ENCODE measurements at regions not wholly inside any gene's neighbourhood (a gene's known extent, or its start where the extent isn't known, plus 50 kb on each side); places are given as distances from the start of the nearest gene placed in this dataset.

GRCh38 chr2:16189836-16190160, 249.4 kb downstream of the MYCN start:
- TF ChIP-seq ZFP30 (CRISPR knock-in tag; IDR thresholded peaks at IDR 0.05) = no peak
- TF ChIP-seq, protein P1, sequence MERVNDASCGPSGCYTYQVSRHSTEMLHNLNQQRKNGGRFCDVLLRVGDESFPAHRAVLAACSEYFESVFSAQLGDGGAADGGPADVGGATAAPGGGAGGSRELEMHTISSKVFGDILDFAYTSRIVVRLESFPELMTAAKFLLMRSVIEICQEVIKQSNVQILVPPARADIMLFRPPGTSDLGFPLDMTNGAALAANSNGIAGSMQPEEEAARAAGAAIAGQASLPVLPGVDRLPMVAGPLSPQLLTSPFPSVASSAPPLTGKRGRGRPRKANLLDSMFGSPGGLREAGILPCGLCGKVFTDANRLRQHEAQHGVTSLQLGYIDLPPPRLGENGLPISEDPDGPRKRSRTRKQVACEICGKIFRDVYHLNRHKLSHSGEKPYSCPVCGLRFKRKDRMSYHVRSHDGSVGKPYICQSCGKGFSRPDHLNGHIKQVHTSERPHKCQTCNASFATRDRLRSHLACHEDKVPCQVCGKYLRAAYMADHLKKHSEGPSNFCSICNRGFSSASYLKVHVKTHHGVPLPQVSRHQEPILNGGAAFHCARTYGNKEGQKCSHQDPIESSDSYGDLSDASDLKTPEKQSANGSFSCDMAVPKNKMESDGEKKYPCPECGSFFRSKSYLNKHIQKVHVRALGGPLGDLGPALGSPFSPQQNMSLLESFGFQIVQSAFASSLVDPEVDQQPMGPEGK (CRISPR knock-in tag; IDR thresholded peaks at IDR 0.05; ENCODE audit: borderline replicate concordance) = no peak
- TF ChIP-seq ZC3H10 (CRISPR knock-in tag; IDR thresholded peaks at IDR 0.05) = no peak
- TF ChIP-seq, protein P2, sequence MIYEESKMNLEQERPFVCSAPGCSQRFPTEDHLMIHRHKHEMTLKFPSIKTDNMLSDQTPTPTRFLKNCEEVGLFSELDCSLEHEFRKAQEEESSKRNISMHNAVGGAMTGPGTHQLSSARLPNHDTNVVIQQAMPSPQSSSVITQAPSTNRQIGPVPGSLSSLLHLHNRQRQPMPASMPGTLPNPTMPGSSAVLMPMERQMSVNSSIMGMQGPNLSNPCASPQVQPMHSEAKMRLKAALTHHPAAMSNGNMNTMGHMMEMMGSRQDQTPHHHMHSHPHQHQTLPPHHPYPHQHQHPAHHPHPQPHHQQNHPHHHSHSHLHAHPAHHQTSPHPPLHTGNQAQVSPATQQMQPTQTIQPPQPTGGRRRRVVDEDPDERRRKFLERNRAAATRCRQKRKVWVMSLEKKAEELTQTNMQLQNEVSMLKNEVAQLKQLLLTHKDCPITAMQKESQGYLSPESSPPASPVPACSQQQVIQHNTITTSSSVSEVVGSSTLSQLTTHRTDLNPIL (CRISPR knock-in tag; IDR thresholded peaks at IDR 0.05; ENCODE audit: low read depth) = no peak
- TF ChIP-seq POU6F1 (CRISPR knock-in tag; IDR thresholded peaks at IDR 0.05; ENCODE audit: borderline replicate concordance, low read depth) = no peak
- no peak for TF ChIP-seq ZNF565 (CRISPR knock-in tag; conservative IDR thresholded peaks at IDR 0.05; ENCODE audit: low read depth)
- TF ChIP-seq ZFP3 (CRISPR knock-in tag; IDR thresholded peaks at IDR 0.05) = no peak
- TF ChIP-seq, protein P3, sequence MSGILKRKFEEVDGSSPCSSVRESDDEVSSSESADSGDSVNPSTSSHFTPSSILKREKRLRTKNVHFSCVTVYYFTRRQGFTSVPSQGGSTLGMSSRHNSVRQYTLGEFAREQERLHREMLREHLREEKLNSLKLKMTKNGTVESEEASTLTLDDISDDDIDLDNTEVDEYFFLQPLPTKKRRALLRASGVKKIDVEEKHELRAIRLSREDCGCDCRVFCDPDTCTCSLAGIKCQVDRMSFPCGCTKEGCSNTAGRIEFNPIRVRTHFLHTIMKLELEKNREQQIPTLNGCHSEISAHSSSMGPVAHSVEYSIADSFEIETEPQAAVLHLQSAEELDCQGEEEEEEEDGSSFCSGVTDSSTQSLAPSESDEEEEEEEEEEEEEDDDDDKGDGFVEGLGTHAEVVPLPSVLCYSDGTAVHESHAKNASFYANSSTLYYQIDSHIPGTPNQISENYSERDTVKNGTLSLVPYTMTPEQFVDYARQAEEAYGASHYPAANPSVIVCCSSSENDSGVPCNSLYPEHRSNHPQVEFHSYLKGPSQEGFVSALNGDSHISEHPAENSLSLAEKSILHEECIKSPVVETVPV (CRISPR knock-in tag; IDR thresholded peaks at IDR 0.05) = no peak
